ENCODE measurements at regions not wholly inside any gene's neighbourhood (a gene's known extent, or its start where the extent isn't known, plus 50 kb on each side); places are given as distances from the start of the nearest gene placed in this dataset.
"Not testable (repeated sequence)": the region's sequence is repeated elsewhere in the genome, so short reads cannot be mapped to it uniquely, and the experiment has no call there.

DNA sequence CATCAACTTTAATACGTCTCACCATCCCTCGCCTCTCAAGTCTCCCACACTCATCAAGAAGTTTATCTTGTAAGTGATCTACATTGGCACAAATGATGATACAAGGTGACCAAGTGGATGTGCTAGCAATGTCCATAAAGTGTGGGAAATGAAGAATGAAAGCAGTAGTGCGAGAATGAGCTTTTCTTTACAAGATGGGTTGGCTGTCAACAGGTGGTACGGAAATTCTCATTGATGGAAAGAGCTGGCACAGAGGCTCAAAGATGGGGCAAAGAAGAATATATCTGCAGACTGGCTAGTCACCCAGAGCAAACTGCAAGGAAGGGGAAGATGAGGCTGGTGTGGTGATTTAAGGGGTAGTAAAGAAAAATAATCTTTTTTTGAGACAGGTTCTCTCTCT is 640.8 kb downstream of the MAT2B start:
- WGBS (ENCODE audit: low lambda C conversion rate, missing lambda C conversion rate): 95% methylated on average over 4 of the region's 4 CpGs
- no peaks in the 10 kb centered on the region for H3K27me3 ChIP-seq
- no peak for DNase-seq (ENCODE audit: low spot score)
- H3K27ac ChIP-seq: no peak overlapping the region
- no peak for TF ChIP-seq EZH2phosphoT487 (IDR thresholded peaks at IDR 0.05; ENCODE audit: low read depth, severe bottlenecking, unreplicated experiment)
- TF ChIP-seq CTCF (IDR thresholded peaks at IDR 0.05; ENCODE audit: poor library complexity): no peak
- no peak for TF ChIP-seq EZH2 (IDR thresholded peaks at IDR 0.05; ENCODE audit: borderline replicate concordance)
- no peaks in the 10 kb centered on the region for H3K36me3 ChIP-seq (replicated peaks; ENCODE audit: insufficient read depth, low read depth)
- no peaks in the 10 kb centered on the region for H3K9me3 ChIP-seq (ENCODE audit: low read depth)
- H4K20me1 ChIP-seq (ENCODE audit: insufficient read depth, poor library complexity, severe bottlenecking): no peaks in the 10 kb centered on the region
- no peaks in the 10 kb centered on the region for H3K79me2 ChIP-seq
- H3K4me1 ChIP-seq (ENCODE audit: insufficient read depth): no peaks in the 10 kb centered on the region
- no peak overlapping the region for H2AFZ ChIP-seq
- H3K9me2 ChIP-seq (replicated peaks; ENCODE audit: insufficient read depth): no peaks in the 10 kb centered on the region
- H3K4me2 ChIP-seq: no peak overlapping the region
- H3K4me3 ChIP-seq: no peak overlapping the region

DNA sequence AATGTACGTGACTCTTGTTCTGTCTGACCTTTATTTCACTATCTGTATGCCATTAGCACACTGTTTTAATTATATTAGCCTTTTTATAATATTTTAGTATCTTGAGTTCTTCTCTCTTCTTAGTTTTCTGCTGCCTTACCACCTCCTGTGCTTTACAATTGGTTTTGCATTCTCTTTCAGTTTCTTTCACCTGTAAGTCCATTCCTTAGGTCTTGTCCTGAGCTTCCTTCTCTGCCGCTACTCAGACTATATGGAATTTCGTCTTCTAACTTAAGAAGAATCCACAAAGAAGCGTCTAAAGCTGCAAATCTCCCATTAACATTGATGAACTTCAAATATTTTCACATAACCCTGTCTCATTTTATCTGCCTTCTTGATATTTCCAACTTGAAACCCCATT is 642.9 kb downstream of the MAT2B start:
- no peak overlapping the region for H3K4me3 ChIP-seq
- no peaks in the 10 kb centered on the region for H3K36me3 ChIP-seq (replicated peaks; ENCODE audit: insufficient read depth, low read depth)
- 62% methylated on average over 4 of the region's 4 CpGs for WGBS (ENCODE audit: low lambda C conversion rate, missing lambda C conversion rate)
- H3K4me2 ChIP-seq: no peak overlapping the region
- TF ChIP-seq EZH2phosphoT487 (IDR thresholded peaks at IDR 0.05; ENCODE audit: low read depth, severe bottlenecking, unreplicated experiment): no peak
- TF ChIP-seq CTCF (IDR thresholded peaks at IDR 0.05; ENCODE audit: poor library complexity): no peak
- TF ChIP-seq EZH2 (IDR thresholded peaks at IDR 0.05; ENCODE audit: borderline replicate concordance): no peak
- no peaks in the 10 kb centered on the region for H3K4me1 ChIP-seq (ENCODE audit: insufficient read depth)
- no peaks in the 10 kb centered on the region for H3K9me2 ChIP-seq (replicated peaks; ENCODE audit: insufficient read depth)
- no peaks in the 10 kb centered on the region for H3K79me2 ChIP-seq
- H4K20me1 ChIP-seq (ENCODE audit: insufficient read depth, poor library complexity, severe bottlenecking): no peaks in the 10 kb centered on the region
- H2AFZ ChIP-seq: no peak overlapping the region
- no peaks in the 10 kb centered on the region for H3K9me3 ChIP-seq (ENCODE audit: low read depth)
- H3K27me3 ChIP-seq: no peaks in the 10 kb centered on the region
- DNase-seq (ENCODE audit: low spot score): no peak
- no peak overlapping the region for H3K27ac ChIP-seq

DNA sequence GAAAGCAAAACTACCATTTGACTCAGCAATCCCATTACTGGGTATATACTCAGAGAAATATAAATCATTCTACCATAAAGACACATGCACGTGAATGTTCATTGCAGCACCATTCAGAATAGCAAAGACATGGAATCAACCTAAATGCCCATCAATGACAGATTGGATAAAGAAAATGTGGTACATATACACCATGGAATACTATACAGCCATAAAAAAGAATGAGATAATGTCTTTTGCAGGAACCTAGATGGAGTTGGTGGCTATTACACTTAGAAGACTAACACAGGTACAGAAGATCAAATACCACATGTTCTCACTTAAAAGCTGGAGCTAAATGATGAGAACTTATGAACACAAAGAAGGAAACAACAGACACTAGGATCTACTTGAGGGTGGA is 647.1 kb downstream of the MAT2B start:
- not testable (repeated sequence) for DNase-seq (ENCODE audit: low spot score); H3K27me3 ChIP-seq; H3K9me3 ChIP-seq (ENCODE audit: low read depth); H3K9me2 ChIP-seq (replicated peaks; ENCODE audit: insufficient read depth); H3K4me2 ChIP-seq; H3K36me3 ChIP-seq (replicated peaks; ENCODE audit: insufficient read depth, low read depth); H2AFZ ChIP-seq; H3K4me1 ChIP-seq (ENCODE audit: insufficient read depth); H3K79me2 ChIP-seq; H3K4me3 ChIP-seq; H3K27ac ChIP-seq; H4K20me1 ChIP-seq (ENCODE audit: insufficient read depth, poor library complexity, severe bottlenecking)
- 95% methylated on average over 1 of the region's 1 CpG for WGBS (ENCODE audit: low lambda C conversion rate, missing lambda C conversion rate)

- Histone ChIP-seq H3K4me1 (ENCODE audit: insufficient read depth) (peaks cover 5% of the 10 kb centered on the region), H3K4me2 (no peak overlapping the region), H3K27me3 (no peaks in the 10 kb centered on the region), H3K27ac (no peak overlapping the region), H4K20me1 (ENCODE audit: insufficient read depth, poor library complexity, severe bottlenecking) (no peaks in the 10 kb centered on the region), H3K36me3 (replicated peaks; ENCODE audit: insufficient read depth, low read depth) (no peaks in the 10 kb centered on the region), H3K9me2 (replicated peaks; ENCODE audit: insufficient read depth) (no peaks in the 10 kb centered on the region), H3K9me3 (ENCODE audit: low read depth) (no peaks in the 10 kb centered on the region), H2AFZ (no peak overlapping the region), H3K79me2 (no peaks in the 10 kb centered on the region), H3K4me3 (no peak overlapping the region)
- DNase-seq (ENCODE audit: low spot score): no peak
- 50% methylated on average over 4 of the region's 4 CpGs for WGBS (ENCODE audit: low lambda C conversion rate, missing lambda C conversion rate)
- TF ChIP-seq EZH2phosphoT487 (IDR thresholded peaks at IDR 0.05; ENCODE audit: low read depth, severe bottlenecking, unreplicated experiment) (no peak), EZH2 (IDR thresholded peaks at IDR 0.05; ENCODE audit: borderline replicate concordance) (no peak), CTCF (IDR thresholded peaks at IDR 0.05; ENCODE audit: poor library complexity) (no peak)
Measured at GRCh38 chr5:164153469-164154172, 648.2 kb downstream of the MAT2B start.

Measured in hepatocyte (in vitro differentiated cells).